Nephron progenitor cell (in vitro differentiated cells): ENCODE measurements at regions not wholly inside any gene's neighbourhood (a gene's known extent, or its start where the extent isn't known, plus 50 kb on each side); places are given as distances from the start of the nearest gene placed in this dataset.

Experiments
- DNase-seq: peaks from one replicate; pipeline ENCODE4 v3.0.0; 2021
- H3K27ac Mint-ChIP-seq: 2 replicates; pipeline ENCODE4 v1.8.0; 2021; ENCODE audit warnings: mild to moderate bottlenecking, moderate library complexity, mixed read lengths
- H3K27me3 Mint-ChIP-seq: 2 replicates; pipeline ENCODE4 v1.8.0; 2021; ENCODE audit warnings: mild to moderate bottlenecking, low read depth, mixed read lengths; ENCODE audit not compliant: poor library complexity
- H3K36me3 Mint-ChIP-seq: 2 replicates; pipeline ENCODE4 v1.8.0; 2021; ENCODE audit warnings: low read depth, mixed read lengths
- H3K4me1 Mint-ChIP-seq: 2 replicates; pipeline ENCODE4 v1.8.0; 2021; ENCODE audit warnings: mixed read lengths
- H3K4me3 Mint-ChIP-seq: 2 replicates; pipeline ENCODE4 v1.8.0; 2021; ENCODE audit warnings: mild to moderate bottlenecking, moderate library complexity, mixed read lengths
- H3K9me3 Mint-ChIP-seq: 2 replicates; pipeline ENCODE4 v1.8.0; 2021; ENCODE audit warnings: mild to moderate bottlenecking, moderate library complexity, mixed read lengths
- TF ChIP-seq, protein P1 (sequence below): fragments of 200-600 bp; sonication (generic); IDR thresholded peaks from 2 replicates; pipeline ENCODE4 v1.5.0; 2021; ENCODE audit warnings: antibody characterized with exemption

DNA sequence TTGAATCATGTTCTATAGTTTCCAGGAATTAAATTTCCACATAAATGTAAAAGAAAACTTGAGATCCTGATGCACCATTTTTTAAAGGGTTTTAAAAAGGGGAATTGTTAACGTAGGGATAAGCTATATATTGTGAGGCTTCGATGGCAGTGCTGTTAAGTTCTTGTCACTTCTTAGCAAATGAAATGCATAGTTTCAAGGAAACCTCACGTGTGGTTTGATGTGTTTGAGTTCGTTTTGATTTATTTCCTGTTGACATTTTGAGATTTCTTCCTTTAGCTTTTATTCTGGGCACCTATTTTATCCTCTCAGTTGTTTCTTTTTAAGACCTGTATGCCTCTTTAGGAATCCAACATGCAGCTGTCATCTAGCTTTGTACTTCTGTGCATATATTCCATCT lies 301.0 kb downstream of the DOCK8 start:
- TF ChIP-seq, protein P1, sequence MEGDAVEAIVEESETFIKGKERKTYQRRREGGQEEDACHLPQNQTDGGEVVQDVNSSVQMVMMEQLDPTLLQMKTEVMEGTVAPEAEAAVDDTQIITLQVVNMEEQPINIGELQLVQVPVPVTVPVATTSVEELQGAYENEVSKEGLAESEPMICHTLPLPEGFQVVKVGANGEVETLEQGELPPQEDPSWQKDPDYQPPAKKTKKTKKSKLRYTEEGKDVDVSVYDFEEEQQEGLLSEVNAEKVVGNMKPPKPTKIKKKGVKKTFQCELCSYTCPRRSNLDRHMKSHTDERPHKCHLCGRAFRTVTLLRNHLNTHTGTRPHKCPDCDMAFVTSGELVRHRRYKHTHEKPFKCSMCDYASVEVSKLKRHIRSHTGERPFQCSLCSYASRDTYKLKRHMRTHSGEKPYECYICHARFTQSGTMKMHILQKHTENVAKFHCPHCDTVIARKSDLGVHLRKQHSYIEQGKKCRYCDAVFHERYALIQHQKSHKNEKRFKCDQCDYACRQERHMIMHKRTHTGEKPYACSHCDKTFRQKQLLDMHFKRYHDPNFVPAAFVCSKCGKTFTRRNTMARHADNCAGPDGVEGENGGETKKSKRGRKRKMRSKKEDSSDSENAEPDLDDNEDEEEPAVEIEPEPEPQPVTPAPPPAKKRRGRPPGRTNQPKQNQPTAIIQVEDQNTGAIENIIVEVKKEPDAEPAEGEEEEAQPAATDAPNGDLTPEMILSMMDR = no peak
- Mint-ChIP-seq H3K9me3 (peaks cover 29% of the 10 kb centered on the region), H3K27ac (no peak overlapping the region), H3K27me3 (peaks cover 9% of the 10 kb centered on the region), H3K4me1 (peaks cover 50% of the 10 kb centered on the region), H3K4me3 (no peak overlapping the region), H3K36me3 (peaks cover 50% of the 10 kb centered on the region)
- no peak for DNase-seq

DNA sequence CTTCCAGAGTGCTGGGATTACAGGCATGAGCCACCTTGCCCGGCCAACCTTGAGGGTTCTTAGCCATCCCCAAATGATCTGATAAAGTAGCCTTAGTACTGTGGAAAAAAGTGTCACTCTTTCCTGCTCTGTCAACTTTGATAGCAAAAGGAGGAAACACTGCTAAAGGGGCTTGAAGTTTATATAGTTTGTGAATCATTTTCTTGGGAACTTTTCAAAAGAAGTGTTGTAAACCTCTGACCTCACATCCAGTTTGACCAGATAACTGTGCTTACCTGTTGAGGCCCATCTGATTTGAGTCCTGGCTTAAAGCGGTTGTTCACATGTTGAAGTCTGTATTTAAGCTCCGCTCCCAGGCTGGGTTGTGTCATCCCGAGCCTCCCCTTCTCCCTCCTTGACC lies 303.3 kb downstream of the DOCK8 start:
- peaks cover 57% of the 10 kb centered on the region for H3K36me3 Mint-ChIP-seq
- peak overlapping the region; percentile 97 for H3K27ac Mint-ChIP-seq
- DNase-seq = no peak
- TF ChIP-seq, protein P1 = no peak
- no peak overlapping the region for H3K4me3 Mint-ChIP-seq
- no peaks in the 10 kb centered on the region for H3K27me3 Mint-ChIP-seq
- peaks cover 51% of the 10 kb centered on the region for H3K4me1 Mint-ChIP-seq
- H3K9me3 Mint-ChIP-seq = peaks cover 38% of the 10 kb centered on the region

DNA sequence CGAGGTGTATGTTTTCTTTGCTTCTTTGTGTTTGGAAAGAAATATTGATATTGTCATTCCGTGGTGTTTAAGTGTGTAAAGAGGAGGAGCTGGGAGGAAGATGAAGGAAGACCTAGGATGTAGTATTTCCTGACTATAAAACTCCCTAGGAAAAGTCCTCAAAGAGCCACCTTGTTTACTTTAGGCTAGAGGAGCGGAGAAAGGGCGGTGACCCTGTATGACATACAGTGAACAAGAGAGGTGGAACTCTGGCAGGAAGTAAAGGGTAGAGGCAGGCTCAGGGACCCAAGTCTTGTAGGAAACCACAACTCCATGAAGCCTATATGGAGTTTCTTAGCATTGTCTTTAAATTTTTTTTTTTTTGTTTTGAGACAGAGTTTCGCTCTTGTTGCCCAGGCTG lies 303.9 kb downstream of the DOCK8 start:
- H3K4me1 Mint-ChIP-seq = peaks cover 56% of the 10 kb centered on the region
- no peak for DNase-seq
- peaks cover 62% of the 10 kb centered on the region for H3K36me3 Mint-ChIP-seq
- TF ChIP-seq, protein P1 = no peak
- H3K27me3 Mint-ChIP-seq = no peaks in the 10 kb centered on the region
- peak overlapping the region; percentile 97 for H3K27ac Mint-ChIP-seq
- H3K4me3 Mint-ChIP-seq = peak overlapping the region; percentile 33
- H3K9me3 Mint-ChIP-seq = peaks cover 33% of the 10 kb centered on the region

DNA sequence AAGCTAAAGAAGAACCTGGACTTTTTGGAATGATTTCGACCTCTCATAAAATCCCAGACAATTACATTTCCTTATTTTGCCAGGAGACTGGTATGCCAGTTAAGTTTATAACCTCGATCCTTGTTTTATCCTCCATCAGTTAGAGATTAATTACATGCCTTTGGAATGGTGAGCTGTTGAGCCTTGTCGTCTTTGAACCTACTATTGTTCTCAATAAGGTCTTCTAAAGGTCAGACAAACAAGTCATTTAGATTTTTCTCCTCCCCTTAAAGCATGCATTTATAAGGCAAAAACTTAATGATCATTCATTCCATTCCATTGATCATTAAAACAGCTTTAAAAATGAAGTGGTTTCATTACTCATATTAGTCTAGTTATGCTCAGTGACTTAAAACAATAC lies 304.9 kb downstream of the DOCK8 start:
- DNase-seq = no peak
- H3K4me1 Mint-ChIP-seq = peaks cover 65% of the 10 kb centered on the region
- peaks cover 26% of the 10 kb centered on the region for H3K9me3 Mint-ChIP-seq
- H3K27me3 Mint-ChIP-seq = no peaks in the 10 kb centered on the region
- peak overlapping the region; percentile 20 for H3K4me3 Mint-ChIP-seq
- TF ChIP-seq, protein P1 = no peak
- peaks cover 64% of the 10 kb centered on the region for H3K36me3 Mint-ChIP-seq
- peak overlapping the region; percentile 88 for H3K27ac Mint-ChIP-seq

DNA sequence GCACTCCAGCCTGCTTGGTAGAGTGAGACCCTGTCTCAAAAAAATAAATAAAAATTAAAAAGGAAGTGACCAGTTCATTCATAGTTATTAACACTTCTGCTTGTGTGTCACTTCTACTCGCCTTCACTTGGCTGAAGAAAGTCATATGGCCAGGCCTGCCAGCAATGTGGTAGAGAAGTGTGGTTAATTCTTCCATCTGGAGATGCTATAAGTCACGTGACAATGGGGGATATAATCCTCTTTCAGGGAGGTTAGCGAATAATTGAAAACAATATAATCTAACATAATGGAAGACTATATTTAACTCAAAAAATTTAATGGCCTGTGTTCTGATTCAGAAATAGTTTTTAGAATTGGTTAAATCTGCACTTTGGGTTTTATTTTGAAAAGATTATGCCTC lies 305.6 kb downstream of the DOCK8 start:
- no peak overlapping the region for H3K4me3 Mint-ChIP-seq
- DNase-seq = no peak
- H3K4me1 Mint-ChIP-seq = peaks cover 65% of the 10 kb centered on the region
- H3K36me3 Mint-ChIP-seq = peaks cover 61% of the 10 kb centered on the region
- H3K27me3 Mint-ChIP-seq = no peaks in the 10 kb centered on the region
- peaks cover 22% of the 10 kb centered on the region for H3K9me3 Mint-ChIP-seq
- H3K27ac Mint-ChIP-seq = no peak overlapping the region
- TF ChIP-seq, protein P1 = no peak

DNA sequence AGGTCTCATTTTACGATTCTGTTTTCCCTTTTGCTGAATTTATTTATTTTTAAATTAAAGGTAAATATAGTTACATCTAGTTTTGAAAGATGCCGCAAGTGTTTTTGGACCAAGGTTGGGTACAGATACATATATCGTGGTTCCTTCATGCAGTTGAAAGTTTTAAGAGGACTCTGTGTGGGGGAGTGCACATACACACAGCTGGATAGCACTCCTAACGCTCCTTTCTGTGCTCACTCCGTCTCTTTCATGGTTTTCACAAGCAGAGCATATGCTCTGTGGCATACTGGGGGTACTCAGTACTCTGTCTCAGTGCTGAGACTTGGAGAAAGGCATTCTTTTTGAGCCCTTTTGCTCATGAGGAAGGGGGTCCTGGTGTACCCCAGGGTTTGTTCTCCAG lies 307.5 kb downstream of the DOCK8 start:
- H3K27me3 Mint-ChIP-seq = no peaks in the 10 kb centered on the region
- TF ChIP-seq, protein P1 = no peak
- H3K9me3 Mint-ChIP-seq = peaks cover 15% of the 10 kb centered on the region
- no peak for DNase-seq
- H3K27ac Mint-ChIP-seq = peak overlapping the region; percentile 48
- peaks cover 56% of the 10 kb centered on the region for H3K36me3 Mint-ChIP-seq
- peaks cover 56% of the 10 kb centered on the region for H3K4me1 Mint-ChIP-seq
- no peak overlapping the region for H3K4me3 Mint-ChIP-seq
